IMR-90 (cell line): ENCODE measurements at regions not wholly inside any gene's neighbourhood (a gene's known extent, or its start where the extent isn't known, plus 50 kb on each side); places are given as distances from the start of the nearest gene placed in this dataset.
A peak's percentile ranks its signal among the peaks of the same experiment; 100 is the strongest.

ENCODE experiments used
- ATAC-seq: fragments of 200-7000 bp; cut with Tn5 transposase; 2 replicates; pipeline ENCODE4 v1.9.1; 2020; ENCODE audit warnings: low read depth, mild to moderate bottlenecking, moderate library complexity
- BruUV-seq: library from RNA; stranded (reverse); fragments of 400-500 nt; replicated peaks from 2 replicates; lab custom pipeline; 2021; lab: Mats Ljungman, UMichigan
- CTCF ChIA-PET: fragments of 300-600 bp; formaldehyde crosslinking; extraction: SDS; loops from one replicate; lab custom pipeline; 2021; ENCODE audit warnings: antibody characterized with exemption; lab: Yijun Ruan, JAX
- POLR2A ChIA-PET: fragments of 300-600 bp; sonication (Branson Sonifier 250); formaldehyde crosslinking; loops from one replicate; lab custom pipeline; 2022; ENCODE audit warnings: antibody characterized with exemption; ENCODE audit not compliant: unreplicated experiment; lab: Charles Lee
- DNase-seq: peaks from one replicate; pipeline ENCODE4 v3.0.0; 2013
- H2AFZ ChIP-seq: replicated peaks from 2 replicates; pipeline ENCODE3; 2013; ENCODE audit warnings: low read length, mild to moderate bottlenecking; ENCODE audit not compliant: poor library complexity
- H2AK5ac ChIP-seq: 2 replicates; pipeline ENCODE4 v1.6.1; 2013; ENCODE audit warnings: low read depth, low read length, inconsistent platforms
- H2AK9ac ChIP-seq: replicated peaks from 2 replicates; pipeline ENCODE3; 2013; ENCODE audit warnings: mild to moderate bottlenecking, low read depth, low read length, moderate library complexity; ENCODE audit not compliant: poor library complexity
- H2BK120ac ChIP-seq: 2 replicates; pipeline ENCODE4 v1.6.1; 2013; ENCODE audit warnings: low read depth, low read length, inconsistent platforms
- H2BK15ac ChIP-seq: 3 replicates; pipeline ENCODE4 v1.6.1; 2013; ENCODE audit warnings: low read depth, low read length, inconsistent platforms
- H2BK20ac ChIP-seq: 2 replicates; pipeline ENCODE4 v1.6.1; 2013; ENCODE audit warnings: low read depth, mild to moderate bottlenecking, inconsistent platforms, low read length, moderate library complexity
- H2BK5ac ChIP-seq: 2 replicates; pipeline ENCODE4 v1.6.1; 2013; ENCODE audit warnings: mild to moderate bottlenecking, low read depth, low read length, inconsistent platforms; ENCODE audit not compliant: poor library complexity, severe bottlenecking
- H3K14ac ChIP-seq: replicated peaks from 2 replicates; pipeline ENCODE4 v1.6.1; 2013; ENCODE audit warnings: low read depth, low read length, inconsistent platforms
- H3K18ac ChIP-seq: 2 replicates; pipeline ENCODE4 v1.6.1; 2013; ENCODE audit warnings: low read depth, low read length, control low read depth
- H3K23ac ChIP-seq: 2 replicates; pipeline ENCODE4 v1.6.1; 2013; ENCODE audit warnings: low read depth, low read length, inconsistent platforms
- H3K27ac ChIP-seq: 2 replicates; pipeline ENCODE4 v1.5.1; 2013; ENCODE audit warnings: mild to moderate bottlenecking, control low read depth, low read length; ENCODE audit not compliant: insufficient read depth
- H3K27me3 ChIP-seq: 2 replicates; pipeline ENCODE4 v1.6.1; 2013; ENCODE audit warnings: low read length; ENCODE audit not compliant: control insufficient read depth, insufficient read depth
- H3K36me3 ChIP-seq: 2 replicates; pipeline ENCODE4 v1.6.1; 2013; ENCODE audit warnings: low read length, mixed read lengths; ENCODE audit not compliant: control insufficient read depth, insufficient read depth
- H3K4ac ChIP-seq: 2 replicates; pipeline ENCODE4 v1.6.1; 2013; ENCODE audit warnings: low read depth, low read length, inconsistent platforms
- H3K4me1 ChIP-seq: 2 replicates; pipeline ENCODE4 v1.6.1; 2013; ENCODE audit warnings: low read length, mixed read lengths; ENCODE audit not compliant: control insufficient read depth, insufficient read depth
- H3K4me2 ChIP-seq: 2 replicates; pipeline ENCODE4 v1.6.1; 2013; ENCODE audit warnings: low read depth, mild to moderate bottlenecking, control low read depth, low read length, moderate library complexity
- H3K4me3 ChIP-seq: 2 replicates; pipeline ENCODE4 v1.5.1; 2013; ENCODE audit warnings: low read depth, mild to moderate bottlenecking, control low read depth, low read length, moderate library complexity; ENCODE audit not compliant: insufficient read depth
- H3K56ac ChIP-seq: 2 replicates; pipeline ENCODE4 v1.6.1; 2013; ENCODE audit warnings: low read length, inconsistent platforms; ENCODE audit not compliant: insufficient read depth; ENCODE audit errors: extremely low read depth
- H3K79me1 ChIP-seq, 2 experiments: 2 replicates each; pipeline ENCODE4 v1.6.1; 2013; ENCODE audit warnings: low read length in 2 of 2, inconsistent platforms in 1 of 2, low read depth in 1 of 2
- H3K9ac ChIP-seq: 2 replicates; pipeline ENCODE4 v1.6.1; 2013; ENCODE audit warnings: low read depth, low read length, control low read depth
- H3K9me1 ChIP-seq: 2 replicates; pipeline ENCODE4 v1.6.1; 2013; ENCODE audit warnings: low read length, inconsistent platforms; ENCODE audit not compliant: insufficient read depth
- H3K9me3 ChIP-seq: 2 replicates; pipeline ENCODE4 v1.6.1; 2013; ENCODE audit warnings: low read length; ENCODE audit not compliant: control insufficient read depth, insufficient read depth
- H4K20me1 ChIP-seq: 2 replicates; pipeline ENCODE4 v1.6.1; 2013; ENCODE audit warnings: low read length, inconsistent platforms; ENCODE audit not compliant: insufficient read depth
- H4K5ac ChIP-seq: 2 replicates; pipeline ENCODE4 v1.6.1; 2013; ENCODE audit warnings: mild to moderate bottlenecking, low read depth, low read length, control low read depth
- H4K8ac ChIP-seq, 2 experiments: 2 replicates each; pipeline ENCODE4 v1.6.1; 2013; ENCODE audit warnings: low read depth in 2 of 2, low read length in 2 of 2, control low read depth in 1 of 2, inconsistent platforms in 1 of 2
- H4K91ac ChIP-seq: 2 replicates; pipeline ENCODE4 v1.6.1; 2013; ENCODE audit warnings: low read depth, low read length, inconsistent platforms; ENCODE audit not compliant: insufficient read depth
- BHLHE40 ChIP-seq: fragments of 150-350 bp; IDR thresholded peaks from 2 replicates; pipeline ENCODE4 v1.6.1; 2016; ENCODE audit warnings: mild to moderate bottlenecking, low read depth, low read length
- CEBPB ChIP-seq: IDR thresholded peaks from 2 replicates; pipeline ENCODE4 v1.6.1; 2012; ENCODE audit warnings: low read depth, low read length, improper control_type of control experiment
- CHD1 ChIP-seq: IDR thresholded peaks from 2 replicates; pipeline ENCODE4 v1.6.1; 2012; ENCODE audit warnings: low read depth, low read length, improper control_type of control experiment
- CTCF ChIP-seq: conservative IDR thresholded peaks from 2 replicates; pipeline ENCODE4 v1.5.1; 2012; ENCODE audit warnings: mild to moderate bottlenecking, low read depth, low read length, improper control_type of control experiment
- ELK1 ChIP-seq: fragments of 150-350 bp; IDR thresholded peaks from 2 replicates; pipeline ENCODE4 v1.6.1; 2016; ENCODE audit warnings: low read depth, mild to moderate bottlenecking, low read length, moderate library complexity, borderline replicate concordance
- FOS ChIP-seq: fragments of 150-350 bp; IDR thresholded peaks from 2 replicates; pipeline ENCODE4 v1.6.1; 2016; ENCODE audit warnings: low read depth, low read length
- MAFK ChIP-seq: IDR thresholded peaks from 2 replicates; pipeline ENCODE4 v1.6.1; 2012; ENCODE audit warnings: low read depth, low read length, improper control_type of control experiment
- MAZ ChIP-seq: IDR thresholded peaks from 2 replicates; pipeline ENCODE4 v1.6.1; 2012; ENCODE audit warnings: low read depth, mild to moderate bottlenecking, low read length, improper control_type of control experiment, moderate library complexity, borderline replicate concordance
- MXI1 ChIP-seq: IDR thresholded peaks from 2 replicates; pipeline ENCODE4 v1.6.1; 2012; ENCODE audit warnings: low read depth, mild to moderate bottlenecking, low read length, moderate library complexity, borderline replicate concordance
- NFE2L2 ChIP-seq: fragments of 150-350 bp; IDR thresholded peaks from 2 replicates; pipeline ENCODE4 v1.6.1; 2016; ENCODE audit warnings: low read depth, mild to moderate bottlenecking, low read length
- POLR2A ChIP-seq: IDR thresholded peaks from 2 replicates; pipeline ENCODE4 v1.6.1; 2012; ENCODE audit warnings: mild to moderate bottlenecking, low read depth, low read length
- RAD21 ChIP-seq: IDR thresholded peaks from 2 replicates; pipeline ENCODE4 v1.6.1; 2012; ENCODE audit warnings: low read length, improper control_type of control experiment
- RCOR1 ChIP-seq: IDR thresholded peaks from 2 replicates; pipeline ENCODE4 v1.6.1; 2012; ENCODE audit warnings: mild to moderate bottlenecking, low read length, improper control_type of control experiment; ENCODE audit not compliant: insufficient replicate concordance
- RFX5 ChIP-seq: IDR thresholded peaks from 2 replicates; pipeline ENCODE4 v1.8.0; 2012; ENCODE audit warnings: low read depth, mild to moderate bottlenecking, low read length, moderate library complexity
- SMC3 ChIP-seq: fragments of 150-350 bp; IDR thresholded peaks from 2 replicates; pipeline ENCODE4 v1.6.1; 2016; ENCODE audit warnings: low read depth, mild to moderate bottlenecking, antibody characterized with exemption, low read length, moderate library complexity
- USF2 ChIP-seq: fragments of 150-350 bp; IDR thresholded peaks from 2 replicates; pipeline ENCODE4 v1.6.1; 2017; ENCODE audit warnings: mild to moderate bottlenecking, antibody characterized with exemption, low read length, low read depth
- WGBS, 2 experiments: methylation state at CpG; one replicate each; pipeline versions ENCODE4 v1.1.5 to v1.1.7; 2013; ENCODE audit warnings: missing lambda C conversion rate in 2 of 2; ENCODE audit not compliant: insufficient read length in 1 of 2; ENCODE audit errors: extremely low coverage in 2 of 2; 5-methylcytosine and 5-hydroxymethylcytosine counted together
- dilution Hi-C: fragments of 300-500 bp; cut with HindIII; formaldehyde crosslinking; loops from one replicate; pipeline ENCODE4 v1.14.3; 2018; ENCODE audit warnings: low sequenced_read_pairs; ENCODE audit not compliant: unreplicated experiment
- in situ Hi-C: fragments of 300-500 bp; cut with MboI; formaldehyde crosslinking; loops from 3 replicates; pipeline ENCODE4 v1.14.3; 2019; ENCODE audit warnings: low sequenced_read_pairs, inconsistent platforms, mixed read lengths
- intact Hi-C: fragments of 100-400 bp; cut with micrococcal nuclease; formaldehyde crosslinking; loops from 2 replicates; pipeline ENCODE4 v1.10.0; 2022

GRCh38 chr19:31095100-31095804, 254.0 kb downstream of the TSHZ3 start:
- H3K9me1 ChIP-seq, result no peaks in the 10 kb centered on the region
- DNase-seq, result no peak

More at GRCh38 chr19:31095100-31095804, 254.0 kb downstream of the TSHZ3 start:
- H2BK20ac ChIP-seq, result no peak overlapping the region
- BruUV-seq, result no TSS peak
- H2AK9ac ChIP-seq, result no peak overlapping the region
- H3K18ac ChIP-seq, result no peak overlapping the region
- no peak overlapping the region for H3K4me2 ChIP-seq
- no peak overlapping the region for H2AK5ac ChIP-seq
- no peaks in the 10 kb centered on the region for H3K9me3 ChIP-seq
- no peaks in the 10 kb centered on the region for H4K20me1 ChIP-seq
- H4K5ac ChIP-seq, result no peak overlapping the region
- TF ChIP-seq MXI1, result no peak
- no peak for TF ChIP-seq SMC3
- no peak for TF ChIP-seq POLR2A
- TF ChIP-seq BHLHE40, result no peak
- no peak for TF ChIP-seq RAD21
- TF ChIP-seq RCOR1, result no peak
- TF ChIP-seq RFX5, result no peak
- no peak for TF ChIP-seq MAFK
- TF ChIP-seq CTCF, result no peak
- TF ChIP-seq CEBPB, result no peak
- TF ChIP-seq NFE2L2, result no peak
- TF ChIP-seq MAZ, result no peak
- no peak for TF ChIP-seq ELK1
- no peak for TF ChIP-seq FOS
- TF ChIP-seq CHD1, result no peak
- no peak for TF ChIP-seq USF2
- 92% methylated on average over 2 of the region's 6 CpGs; no CpG with 5 or more reads in 1 of the 2 experiments for WGBS, 2 experiments
- no peak overlapping the region for H3K23ac ChIP-seq
- H3K56ac ChIP-seq, result no peak overlapping the region
- no peak overlapping the region for H3K4ac ChIP-seq
- H2BK5ac ChIP-seq, result peak overlapping the region; percentile 58
- H2BK120ac ChIP-seq, result no peak overlapping the region
- H3K9ac ChIP-seq, result no peak overlapping the region
- H2AFZ ChIP-seq, result no peak overlapping the region
- H3K4me3 ChIP-seq, result no peak overlapping the region
- H3K14ac ChIP-seq, result no peak overlapping the region
- H2BK15ac ChIP-seq, result no peak overlapping the region
- dilution Hi-C loops, result no loop called here
- no peak overlapping the region for H4K8ac ChIP-seq
- intact Hi-C loops, result no loop called here
- H3K27me3 ChIP-seq, result peaks cover 2% of the 10 kb centered on the region; the same call in 1 of the 2 replicates
- POLR2A ChIA-PET, result interaction anchor here (0.6 kb wide), 1 partner anchor 1442 kb away, joined by 3 read pairs; no protein-coding TSS in a partner anchor
- no peak overlapping the region for H3K27ac ChIP-seq
- H3K36me3 ChIP-seq, result no peaks in the 10 kb centered on the region
- in situ Hi-C loops, result no loop called here
- no peak overlapping the region for H4K91ac ChIP-seq
- H3K4me1 ChIP-seq, result peaks cover 2% of the 10 kb centered on the region; the same call in 1 of the 2 replicates
- no peaks in the 10 kb centered on the region for H3K79me1 ChIP-seq
- CTCF ChIA-PET, result interaction anchor here (0.6 kb wide), 1 partner anchor 57 kb away, joined by 3 read pairs; no protein-coding TSS in a partner anchor
- ATAC-seq, result no peak
